ENCODE measurements at regions not wholly inside any gene's neighbourhood (a gene's known extent, or its start where the extent isn't known, plus 50 kb on each side); places are given as distances from the start of the nearest gene placed in this dataset.
"Not testable (repeated sequence)": the region's sequence is repeated elsewhere in the genome, so short reads cannot be mapped to it uniquely, and the experiment has no call there.

- no peak for TF ChIP-seq ZFX (IDR thresholded peaks at IDR 0.05; ENCODE audit: borderline replicate concordance)
- TF ChIP-seq CTCF (IDR thresholded peaks at IDR 0.05), result no peak
- no peak overlapping the region for H3K27ac ChIP-seq
Observed at GRCh38 chr5:90226433-90227099, 183.0 kb downstream of the CETN3 start.

DNA sequence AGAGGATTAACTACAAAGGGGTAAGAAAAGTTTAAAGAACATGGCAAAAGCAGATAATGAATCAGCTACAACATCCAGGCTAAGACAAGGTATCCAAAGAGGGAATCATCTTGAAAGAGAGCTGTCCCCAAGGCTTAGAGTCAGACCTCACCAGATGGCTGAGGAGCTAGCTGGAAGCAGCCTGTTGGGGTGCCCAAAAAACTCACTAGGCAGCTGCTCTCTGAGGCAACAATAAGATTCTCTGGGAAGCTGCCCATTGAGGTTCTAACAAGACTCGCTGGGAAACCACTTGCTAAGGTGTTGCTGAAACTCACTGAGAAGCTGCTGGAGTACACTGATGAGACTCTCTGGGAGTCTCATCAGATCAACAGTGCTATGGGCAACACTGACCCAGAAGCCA, 185.2 kb downstream of the CETN3 start:
- H3K27ac ChIP-seq, result no peak overlapping the region
- TF ChIP-seq CTCF (IDR thresholded peaks at IDR 0.05), result no peak
- TF ChIP-seq ZFX (IDR thresholded peaks at IDR 0.05; ENCODE audit: borderline replicate concordance), result no peak

DNA sequence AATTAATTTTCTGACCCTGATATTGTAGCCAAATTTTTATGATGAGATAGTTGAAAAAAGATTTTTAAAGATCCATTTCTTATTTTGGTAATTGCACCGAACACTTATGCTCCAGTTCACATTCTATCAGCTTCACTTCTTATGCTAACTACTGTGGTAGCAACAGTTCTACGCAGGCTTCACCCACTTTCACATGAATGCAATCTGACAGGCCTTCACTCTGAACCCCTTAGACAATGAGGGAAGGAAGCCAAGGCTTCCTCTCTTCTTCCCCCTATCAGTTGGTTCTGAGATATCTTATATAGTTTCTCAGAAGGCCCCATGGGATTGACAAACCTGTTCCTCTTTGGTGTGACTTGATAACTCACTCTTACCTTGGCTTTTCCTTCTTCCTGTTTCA, 185.8 kb downstream of the CETN3 start:
- TF ChIP-seq ZFX (IDR thresholded peaks at IDR 0.05; ENCODE audit: borderline replicate concordance) (no peak), CTCF (IDR thresholded peaks at IDR 0.05) (no peak)
- no peak overlapping the region for H3K27ac ChIP-seq

GRCh38 chr5:90221951-90222350, 187.6 kb downstream of the CETN3 start:
- TF ChIP-seq ZFX (IDR thresholded peaks at IDR 0.05; ENCODE audit: borderline replicate concordance) (no peak), CTCF (IDR thresholded peaks at IDR 0.05) (no peak)
- H3K27ac ChIP-seq, result no peak overlapping the region

- TF ChIP-seq CTCF (IDR thresholded peaks at IDR 0.05), result no peak
- TF ChIP-seq ZFX (IDR thresholded peaks at IDR 0.05; ENCODE audit: borderline replicate concordance), result no peak
- no peak overlapping the region for H3K27ac ChIP-seq
Observed at GRCh38 chr5:90220554-90220953, 189.0 kb downstream of the CETN3 start.

DNA sequence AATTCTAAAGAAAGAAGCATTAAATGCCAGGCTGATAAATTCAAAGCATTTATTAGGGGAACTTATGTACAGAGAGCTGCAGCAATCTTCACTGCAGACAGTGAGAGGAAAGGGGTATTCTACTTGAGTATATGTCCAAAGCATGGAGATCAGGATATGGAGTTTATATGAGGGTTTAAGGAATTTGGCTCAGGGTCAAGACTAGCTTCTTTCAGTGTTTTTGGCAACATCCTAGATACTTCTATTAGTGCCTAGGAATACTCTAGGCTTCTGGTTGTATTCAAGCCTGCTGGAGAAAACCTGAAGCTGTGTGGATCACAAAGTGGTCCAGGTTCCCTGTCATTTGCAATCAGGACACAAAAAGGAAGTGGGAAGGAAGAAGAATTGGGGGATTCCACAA, 194.6 kb downstream of the CETN3 start:
- H3K27ac ChIP-seq, result no peak overlapping the region
- TF ChIP-seq ZFX (IDR thresholded peaks at IDR 0.05; ENCODE audit: borderline replicate concordance), result no peak
- TF ChIP-seq CTCF (IDR thresholded peaks at IDR 0.05), result no peak

DNA sequence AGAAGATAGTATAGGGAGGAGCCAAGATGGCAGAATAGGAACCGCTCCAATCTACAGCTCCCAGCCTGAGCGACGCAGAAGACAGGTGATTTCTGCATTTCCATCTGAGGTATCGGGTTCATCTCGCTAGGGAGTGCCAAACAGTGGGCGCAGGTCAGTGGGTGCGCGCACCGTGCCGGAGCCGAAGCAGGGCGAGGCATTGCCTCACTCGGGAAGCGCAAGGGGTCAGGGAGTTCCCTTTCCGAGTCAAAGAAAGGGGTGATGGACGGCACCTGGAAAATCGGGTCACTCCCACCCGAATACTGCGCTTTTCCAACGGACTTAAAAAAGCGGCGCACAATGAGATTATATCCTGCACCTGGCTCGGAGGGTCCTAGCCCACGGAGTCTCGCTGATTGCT, 201.2 kb downstream of the CETN3 start:
- H3K27ac ChIP-seq, result not testable (repeated sequence)

DNA sequence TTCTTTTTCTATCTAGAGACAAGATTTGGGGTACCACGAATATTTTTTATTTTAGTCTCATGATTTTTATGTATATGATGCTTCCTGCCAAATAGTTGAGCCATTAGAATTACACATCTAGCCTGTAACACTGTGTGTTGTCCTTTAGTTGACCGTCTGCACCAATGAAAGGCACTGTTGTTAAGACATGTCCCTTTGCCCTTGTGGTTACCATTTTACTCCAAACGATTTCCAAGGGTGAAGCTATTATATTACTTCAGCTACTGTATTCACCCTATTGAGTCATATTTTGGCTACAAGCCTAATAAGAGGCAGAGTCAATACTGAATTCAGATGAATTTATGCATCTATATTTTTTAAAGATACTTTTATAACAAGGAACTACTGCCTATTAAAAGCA, 207.6 kb downstream of the CETN3 start:
- no peak for TF ChIP-seq ZFX (IDR thresholded peaks at IDR 0.05; ENCODE audit: borderline replicate concordance)
- no peak for TF ChIP-seq CTCF (IDR thresholded peaks at IDR 0.05)

More for the DNA sequence above, 207.6 kb downstream of the CETN3 start:
- no peak overlapping the region for H3K27ac ChIP-seq
